ENCODE measurements at regions not wholly inside any gene's neighbourhood (a gene's known extent, or its start where the extent isn't known, plus 50 kb on each side); places are given as distances from the start of the nearest gene placed in this dataset.

DNA sequence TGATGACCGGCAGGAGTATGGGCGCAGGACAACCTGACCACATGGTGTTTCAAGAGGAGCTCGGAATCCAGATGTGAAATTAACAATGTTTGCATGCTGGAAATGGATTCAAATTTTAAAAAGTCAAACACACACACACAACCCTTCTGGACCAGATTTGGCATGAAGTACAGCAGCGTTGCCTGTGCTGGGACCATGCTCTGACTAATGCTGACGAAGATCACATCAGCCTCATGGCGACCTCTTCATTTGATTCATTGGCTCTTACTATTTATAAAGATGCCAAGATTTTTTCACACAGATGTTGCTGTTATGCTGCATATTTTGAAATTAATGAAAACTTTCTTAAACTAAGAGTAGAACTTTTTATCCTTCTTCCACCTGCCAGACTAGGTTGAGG lies 926.6 kb upstream of the TMEM132C start:
- TF ChIP-seq, protein P1, sequence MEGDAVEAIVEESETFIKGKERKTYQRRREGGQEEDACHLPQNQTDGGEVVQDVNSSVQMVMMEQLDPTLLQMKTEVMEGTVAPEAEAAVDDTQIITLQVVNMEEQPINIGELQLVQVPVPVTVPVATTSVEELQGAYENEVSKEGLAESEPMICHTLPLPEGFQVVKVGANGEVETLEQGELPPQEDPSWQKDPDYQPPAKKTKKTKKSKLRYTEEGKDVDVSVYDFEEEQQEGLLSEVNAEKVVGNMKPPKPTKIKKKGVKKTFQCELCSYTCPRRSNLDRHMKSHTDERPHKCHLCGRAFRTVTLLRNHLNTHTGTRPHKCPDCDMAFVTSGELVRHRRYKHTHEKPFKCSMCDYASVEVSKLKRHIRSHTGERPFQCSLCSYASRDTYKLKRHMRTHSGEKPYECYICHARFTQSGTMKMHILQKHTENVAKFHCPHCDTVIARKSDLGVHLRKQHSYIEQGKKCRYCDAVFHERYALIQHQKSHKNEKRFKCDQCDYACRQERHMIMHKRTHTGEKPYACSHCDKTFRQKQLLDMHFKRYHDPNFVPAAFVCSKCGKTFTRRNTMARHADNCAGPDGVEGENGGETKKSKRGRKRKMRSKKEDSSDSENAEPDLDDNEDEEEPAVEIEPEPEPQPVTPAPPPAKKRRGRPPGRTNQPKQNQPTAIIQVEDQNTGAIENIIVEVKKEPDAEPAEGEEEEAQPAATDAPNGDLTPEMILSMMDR (IDR thresholded peaks at IDR 0.05), result no peak
- no peak for TF ChIP-seq ZFX (IDR thresholded peaks at IDR 0.05; ENCODE audit: borderline replicate concordance)
